Lower leg skin (tissue), 3 donors: ENCODE measurements at regions not wholly inside any gene's neighbourhood (a gene's known extent, or its start where the extent isn't known, plus 50 kb on each side); places are given as distances from the start of the nearest gene placed in this dataset.

Source experiments
- POLR2A ChIP-seq, 2 donors: fragments of 450-650 bp; IDR thresholded peaks; one replicate each; pipeline ENCODE4 v1.6.1; 2016 to 2017; ENCODE audit warnings: antibody characterized with exemption in 2 of 2, mild to moderate bottlenecking in 1 of 2, moderate library complexity in 1 of 2
- TF ChIP-seq, protein P1 (sequence below), 3 donors: fragments of 450-650 bp; IDR thresholded peaks; one replicate each; pipeline ENCODE4 v1.5.1; 2016; ENCODE audit warnings: antibody characterized with exemption in 3 of 3, mild to moderate bottlenecking in 3 of 3, moderate library complexity in 2 of 3

DNA sequence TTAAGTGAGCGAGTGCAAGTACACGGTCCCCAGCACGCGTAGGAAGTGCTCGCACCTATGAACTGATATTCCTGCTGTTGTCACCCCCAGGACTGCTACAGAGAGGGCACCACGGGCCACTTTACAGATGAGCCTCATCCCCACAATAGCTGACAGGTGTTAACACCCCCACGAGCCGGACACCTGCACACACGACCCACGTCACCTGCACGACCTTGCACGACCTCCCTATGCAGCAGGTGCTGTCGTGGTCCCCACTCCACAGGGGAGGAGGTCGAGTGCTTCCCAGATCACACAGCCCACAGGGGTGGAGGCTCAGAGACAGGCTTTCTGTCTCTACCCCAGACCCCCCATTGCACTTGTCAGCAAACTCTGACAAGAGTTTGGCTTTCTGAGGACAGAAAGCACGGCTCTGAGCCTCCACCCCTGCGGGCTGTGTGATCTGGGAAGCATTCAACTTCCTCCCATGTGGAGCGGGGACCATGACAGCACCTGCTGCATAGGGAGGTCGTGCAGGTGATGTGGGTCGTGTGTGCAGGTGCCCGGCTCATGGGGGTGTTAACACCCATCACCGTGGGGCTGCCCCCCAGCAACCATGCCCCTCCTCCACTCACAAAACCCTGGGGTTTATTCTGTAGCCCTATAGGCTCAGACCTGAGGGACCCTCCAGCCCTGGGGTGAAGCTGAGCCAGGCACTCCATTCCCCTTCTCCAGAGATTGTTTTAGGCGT is 80.8 kb downstream of the MATN1 start:
- TF ChIP-seq, protein P1, sequence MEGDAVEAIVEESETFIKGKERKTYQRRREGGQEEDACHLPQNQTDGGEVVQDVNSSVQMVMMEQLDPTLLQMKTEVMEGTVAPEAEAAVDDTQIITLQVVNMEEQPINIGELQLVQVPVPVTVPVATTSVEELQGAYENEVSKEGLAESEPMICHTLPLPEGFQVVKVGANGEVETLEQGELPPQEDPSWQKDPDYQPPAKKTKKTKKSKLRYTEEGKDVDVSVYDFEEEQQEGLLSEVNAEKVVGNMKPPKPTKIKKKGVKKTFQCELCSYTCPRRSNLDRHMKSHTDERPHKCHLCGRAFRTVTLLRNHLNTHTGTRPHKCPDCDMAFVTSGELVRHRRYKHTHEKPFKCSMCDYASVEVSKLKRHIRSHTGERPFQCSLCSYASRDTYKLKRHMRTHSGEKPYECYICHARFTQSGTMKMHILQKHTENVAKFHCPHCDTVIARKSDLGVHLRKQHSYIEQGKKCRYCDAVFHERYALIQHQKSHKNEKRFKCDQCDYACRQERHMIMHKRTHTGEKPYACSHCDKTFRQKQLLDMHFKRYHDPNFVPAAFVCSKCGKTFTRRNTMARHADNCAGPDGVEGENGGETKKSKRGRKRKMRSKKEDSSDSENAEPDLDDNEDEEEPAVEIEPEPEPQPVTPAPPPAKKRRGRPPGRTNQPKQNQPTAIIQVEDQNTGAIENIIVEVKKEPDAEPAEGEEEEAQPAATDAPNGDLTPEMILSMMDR (IDR thresholded peaks at IDR 0.05): no peak
- no peak for TF ChIP-seq POLR2A (IDR thresholded peaks at IDR 0.05)
